Gastrocnemius medialis (tissue), 4 donors: ENCODE measurements at regions not wholly inside any gene's neighbourhood (a gene's known extent, or its start where the extent isn't known, plus 50 kb on each side); places are given as distances from the start of the nearest gene placed in this dataset.

Source experiments
- POLR2A ChIP-seq, 2 donors: fragments of 450-650 bp; IDR thresholded peaks; one replicate each; pipeline ENCODE4 v1.6.1; 2017; ENCODE audit warnings: antibody characterized with exemption in 2 of 2, mild to moderate bottlenecking in 2 of 2, moderate library complexity in 2 of 2
- TF ChIP-seq, protein P1 (sequence below), 5 experiments: fragments of 450-650 bp in 3 of 5; fragments of 200-600 bp in 2 of 5; sonication (generic) in 2 of 5; IDR thresholded peaks in 4 of 5; conservative IDR thresholded peaks in 1 of 5; 1 replicate in 4 of 5; 2 replicates in 1 of 5; pipeline ENCODE4 v1.5.1; 2016 to 2019; ENCODE audit warnings: antibody characterized with exemption in 5 of 5, mild to moderate bottlenecking in 3 of 5, moderate library complexity in 3 of 5

DNA sequence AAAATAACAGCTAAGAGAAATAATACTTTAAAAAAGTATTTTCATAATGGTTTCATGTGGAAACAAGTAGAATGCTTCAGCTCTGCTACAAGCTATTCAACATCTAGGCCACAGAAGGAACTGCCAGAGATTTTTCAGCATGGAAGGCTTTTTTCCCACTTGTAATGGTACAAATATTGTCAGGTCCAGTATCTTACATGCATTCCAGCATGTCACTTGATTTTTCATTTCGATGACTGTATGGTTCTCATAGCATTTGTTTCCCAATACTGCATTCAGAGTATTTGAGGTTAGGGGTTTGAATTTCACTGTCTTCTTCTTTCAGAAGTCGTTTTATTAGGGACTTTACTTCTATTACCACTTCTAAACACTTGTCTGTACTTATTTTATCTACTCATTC, 1701.5 kb upstream of the FLRT2 start:
- no peak for TF ChIP-seq POLR2A (IDR thresholded peaks at IDR 0.05)
- TF ChIP-seq, protein P1, sequence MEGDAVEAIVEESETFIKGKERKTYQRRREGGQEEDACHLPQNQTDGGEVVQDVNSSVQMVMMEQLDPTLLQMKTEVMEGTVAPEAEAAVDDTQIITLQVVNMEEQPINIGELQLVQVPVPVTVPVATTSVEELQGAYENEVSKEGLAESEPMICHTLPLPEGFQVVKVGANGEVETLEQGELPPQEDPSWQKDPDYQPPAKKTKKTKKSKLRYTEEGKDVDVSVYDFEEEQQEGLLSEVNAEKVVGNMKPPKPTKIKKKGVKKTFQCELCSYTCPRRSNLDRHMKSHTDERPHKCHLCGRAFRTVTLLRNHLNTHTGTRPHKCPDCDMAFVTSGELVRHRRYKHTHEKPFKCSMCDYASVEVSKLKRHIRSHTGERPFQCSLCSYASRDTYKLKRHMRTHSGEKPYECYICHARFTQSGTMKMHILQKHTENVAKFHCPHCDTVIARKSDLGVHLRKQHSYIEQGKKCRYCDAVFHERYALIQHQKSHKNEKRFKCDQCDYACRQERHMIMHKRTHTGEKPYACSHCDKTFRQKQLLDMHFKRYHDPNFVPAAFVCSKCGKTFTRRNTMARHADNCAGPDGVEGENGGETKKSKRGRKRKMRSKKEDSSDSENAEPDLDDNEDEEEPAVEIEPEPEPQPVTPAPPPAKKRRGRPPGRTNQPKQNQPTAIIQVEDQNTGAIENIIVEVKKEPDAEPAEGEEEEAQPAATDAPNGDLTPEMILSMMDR (IDR thresholded peaks at IDR 0.05 in 4 of 5, conservative IDR thresholded peaks at IDR 0.05 in 1 of 5) = no peak
